ENCODE measurements at regions not wholly inside any gene's neighbourhood (a gene's known extent, or its start where the extent isn't known, plus 50 kb on each side); places are given as distances from the start of the nearest gene placed in this dataset.

- no peaks in the 10 kb centered on the region for H3K36me3 ChIP-seq (ENCODE audit: insufficient read depth)
- DNase-seq (ENCODE audit: low spot score) (no peak), ATAC-seq (peak; percentile 52)
- no peak for TF ChIP-seq JUNB (IDR thresholded peaks at IDR 0.05; ENCODE audit: unreplicated experiment)
- TF ChIP-seq CTCF (conservative IDR thresholded peaks at IDR 0.05; ENCODE audit: low read depth in 2 of 2), result peak in 1 of 2 experiments; percentile 38; a peak in 2 of 4 replicates
- TF ChIP-seq ZNF331 (CRISPR knock-in tag; IDR thresholded peaks at IDR 0.05; ENCODE audit: low read depth), result no peak
- H2AFZ ChIP-seq, result no peak overlapping the region
- no peaks in the 10 kb centered on the region for H3F3A ChIP-seq (replicated peaks; ENCODE audit: low read depth)
- no peak overlapping the region for H3K27ac Mint-ChIP-seq
- peaks cover 2% of the 10 kb centered on the region for H3K27me3 Mint-ChIP-seq (ENCODE audit: insufficient read depth, low read depth, poor library complexity)
- no peak overlapping the region for H3K27ac ChIP-seq (ENCODE audit: low read depth)
- H3K4me3 ChIP-seq, result no peak overlapping the region
- H3K36me3 Mint-ChIP-seq (ENCODE audit: low read depth), result no peaks in the 10 kb centered on the region
- H3K79me2 ChIP-seq (replicated peaks; ENCODE audit: insufficient read depth), result no peaks in the 10 kb centered on the region
- H3K27me3 ChIP-seq (ENCODE audit: insufficient read depth), result no peaks in the 10 kb centered on the region
- H3K4me1 ChIP-seq (ENCODE audit: insufficient read depth), result no peaks in the 10 kb centered on the region
- 0 out of 2 replicates have a peak, but pooled peaks cover 4% of the 10 kb centered on the region for H3K9me2 ChIP-seq (ENCODE audit: insufficient read depth)
- H3K9me3 Mint-ChIP-seq, result no peaks in the 10 kb centered on the region
- H3K4me1 Mint-ChIP-seq, result peaks cover 6% of the 10 kb centered on the region; the same call in 2 of the 3 replicates
- H4K20me1 ChIP-seq (replicated peaks; ENCODE audit: insufficient read depth), result no peaks in the 10 kb centered on the region
- H3K4me2 ChIP-seq, result no peak overlapping the region
- H3K4me3 Mint-ChIP-seq, result no peak overlapping the region
These were observed 157.1 kb upstream of the CCDC150 start for GRCh38 chr2:196482119-196483065.

DNA sequence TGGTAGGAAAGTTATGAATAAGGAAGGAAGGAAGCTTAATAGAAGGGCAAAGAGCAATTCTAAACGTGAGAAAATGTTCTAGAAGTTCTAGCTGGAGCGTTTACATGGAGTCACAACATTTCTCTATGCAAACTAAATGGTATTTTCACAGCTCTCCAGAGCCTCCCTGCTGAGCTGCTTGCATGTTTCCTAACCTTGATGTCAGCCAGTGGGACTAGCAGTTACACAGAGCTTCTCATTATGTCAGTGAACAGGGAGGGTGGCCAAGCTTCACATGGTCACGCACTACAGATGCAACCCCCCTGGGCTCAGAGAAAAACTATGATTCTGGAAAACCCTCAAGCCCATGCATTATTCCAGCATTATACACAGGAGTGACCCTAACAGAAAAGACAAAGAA is 153.4 kb upstream of the CCDC150 start:
- Histone ChIP-seq H3K27ac (ENCODE audit: low read depth) (no peak overlapping the region), H3K36me3 (ENCODE audit: insufficient read depth) (no peaks in the 10 kb centered on the region), H2AFZ (no peak overlapping the region), H3K79me2 (replicated peaks; ENCODE audit: insufficient read depth) (no peaks in the 10 kb centered on the region), H3K9me2 (ENCODE audit: insufficient read depth) (0 out of 2 replicates have a peak, but pooled peaks cover 4% of the 10 kb centered on the region), H3K4me2 (no peak overlapping the region), H3K27me3 (ENCODE audit: insufficient read depth) (no peaks in the 10 kb centered on the region), H4K20me1 (replicated peaks; ENCODE audit: insufficient read depth) (no peaks in the 10 kb centered on the region), H3F3A (replicated peaks; ENCODE audit: low read depth) (no peaks in the 10 kb centered on the region), H3K4me3 (no peak overlapping the region), H3K4me1 (ENCODE audit: insufficient read depth) (no peaks in the 10 kb centered on the region)
- no peak for ATAC-seq
- H3K36me3 Mint-ChIP-seq (ENCODE audit: low read depth), result no peaks in the 10 kb centered on the region
- peak overlapping the region; percentile 34; the same call in 1 of the 2 replicates for H3K27ac Mint-ChIP-seq
- peaks cover 14% of the 10 kb centered on the region for H3K4me1 Mint-ChIP-seq
- no peaks in the 10 kb centered on the region for H3K27me3 Mint-ChIP-seq (ENCODE audit: insufficient read depth, low read depth, poor library complexity)
- no peaks in the 10 kb centered on the region for H3K9me3 Mint-ChIP-seq
- DNase-seq (ENCODE audit: low spot score), result no peak
- H3K4me3 Mint-ChIP-seq, result no peak overlapping the region
- no peak for TF ChIP-seq EZH2 (IDR thresholded peaks at IDR 0.05; ENCODE audit: low read depth, unreplicated experiment)
- TF ChIP-seq ETS1 (IDR thresholded peaks at IDR 0.05), result no peak
- TF ChIP-seq CREB1 (CRISPR knock-in tag; IDR thresholded peaks at IDR 0.05; ENCODE audit: low read depth), result no peak
- no peak for TF ChIP-seq CTCF (conservative IDR thresholded peaks at IDR 0.05; ENCODE audit: low read depth in 2 of 2)
- TF ChIP-seq STAT1 (IDR thresholded peaks at IDR 0.05; ENCODE audit: unreplicated experiment), result no peak
- TF ChIP-seq NANOG (IDR thresholded peaks at IDR 0.05; ENCODE audit: borderline replicate concordance), result no peak
- TF ChIP-seq ZNF331 (CRISPR knock-in tag; IDR thresholded peaks at IDR 0.05; ENCODE audit: low read depth), result no peak
- no peak for TF ChIP-seq ZNF114 (CRISPR knock-in tag; IDR thresholded peaks at IDR 0.05)
- TF ChIP-seq REST (IDR thresholded peaks at IDR 0.05; ENCODE audit: unreplicated experiment), result no peak
- no peak for TF ChIP-seq EZH2phosphoT487 (IDR thresholded peaks at IDR 0.05; ENCODE audit: unreplicated experiment)
- TF ChIP-seq JUNB (IDR thresholded peaks at IDR 0.05; ENCODE audit: unreplicated experiment), result no peak

All from GM23338 (cell line).